HCT116 (cell line): ENCODE measurements at regions not wholly inside any gene's neighbourhood (a gene's known extent, or its start where the extent isn't known, plus 50 kb on each side); places are given as distances from the start of the nearest gene placed in this dataset.

Experiments
- ATAC-seq: fragments of 200-7000 bp; cut with Tn5 transposase; 2 replicates; pipeline ENCODE4 v1.9.1; 2020; ENCODE audit warnings: mild to moderate bottlenecking, moderate library complexity
- BruUV-seq: library from RNA; stranded (reverse); fragments of 400-500 nt; replicated peaks from 2 replicates; lab custom pipeline; 2021; lab: Mats Ljungman, UMichigan
- CTCF ChIA-PET: fragments of 300-600 bp; sonication (Branson Sonifier 250); formaldehyde crosslinking; loops from one replicate; lab custom pipeline; 2021; ENCODE audit warnings: antibody characterized with exemption; lab: Charles Lee
- POLR2A ChIA-PET: fragments of 300-600, 350-600 bp; sonication (Branson Sonifier 250); formaldehyde crosslinking; loops from one replicate; lab custom pipeline; 2021; ENCODE audit warnings: antibody characterized with exemption; lab: Charles Lee
- RAD21 ChIA-PET, 2 experiments: fragments of 300-600 bp; sonication (Branson Sonifier 250); formaldehyde crosslinking; loops; one replicate each; lab custom pipeline; 2023; ENCODE audit warnings: low total read pairs in 2 of 2; ENCODE audit not compliant: uncharacterized antibody in 2 of 2, unreplicated experiment in 2 of 2, low non-redundant PET in 1 of 2; lab: Charles Lee
- DNase-seq: peaks from one replicate; pipeline ENCODE4 v3.0.0-alpha.2; 2010; ENCODE audit warnings: low read depth, low spot score
- H2AFZ ChIP-seq: fragments of 200-600 bp; shearing (Covaris generic), sonication (generic); 2 replicates; pipeline ENCODE4 v1.6.1; 2017; ENCODE audit warnings: low read depth, mixed run types, mixed read lengths, antibody characterized with exemption, low read length; ENCODE audit not compliant: poor library complexity, severe bottlenecking
- H3K27ac ChIP-seq: 2 replicates; pipeline ENCODE4 v1.5.1; 2012; ENCODE audit warnings: low read depth, low read length
- H3K27me3 ChIP-seq: fragments of 200-600 bp; sonication (generic); 2 replicates; pipeline ENCODE4 v1.6.1; 2016; ENCODE audit warnings: mixed run types, low read length, mixed read lengths; ENCODE audit not compliant: insufficient read depth
- H3K36me3 ChIP-seq, 2 experiments: fragments of 200-500 bp in 1 of 2; fragments of 200-600 bp in 1 of 2; sonication (Bioruptor generic) in 1 of 2; sonication (generic) in 1 of 2; 2 replicates each; pipeline versions ENCODE4 v1.5.1 to v1.6.1; 2014 to 2016; ENCODE audit warnings: low read length in 2 of 2, inconsistent platforms in 1 of 2, mixed read lengths in 1 of 2, mixed run types in 1 of 2; ENCODE audit not compliant: insufficient read depth in 2 of 2, control insufficient read depth in 1 of 2
- H3K4me1 ChIP-seq, 2 experiments: fragments of 200-600 bp in 1 of 2; sonication (generic) in 1 of 2; 2 replicates each; pipeline versions ENCODE4 v1.5.1 to v1.6.1; 2012 to 2017; ENCODE audit warnings: low read length in 2 of 2, inconsistent platforms in 1 of 2, mild to moderate bottlenecking in 1 of 2, mixed read lengths in 1 of 2, mixed run types in 1 of 2, moderate library complexity in 1 of 2; ENCODE audit not compliant: insufficient read depth in 2 of 2, control insufficient read depth in 1 of 2
- H3K4me2 ChIP-seq: fragments of 200-600 bp; sonication (generic); 2 replicates; pipeline ENCODE4 v1.6.1; 2017; ENCODE audit warnings: mixed run types, low read length, mixed read lengths
- H3K4me3 ChIP-seq, 2 experiments: fragments of 200-600 bp in 1 of 2; sonication (generic) in 1 of 2; replicated peaks in 1 of 2; 2 replicates each; pipeline ENCODE4 v1.5.1; 2011 to 2016; ENCODE audit warnings: low read length in 2 of 2, control low read depth in 1 of 2, low read depth in 1 of 2, mild to moderate bottlenecking in 1 of 2, mixed read lengths in 1 of 2, mixed run types in 1 of 2
- H3K79me2 ChIP-seq: fragments of 200-600 bp; sonication (generic); 2 replicates; pipeline ENCODE4 v1.6.1; 2017; ENCODE audit warnings: mild to moderate bottlenecking, mixed run types, low read length, moderate library complexity, mixed read lengths; ENCODE audit not compliant: insufficient read depth
- H3K9ac ChIP-seq: fragments of 200-600 bp; sonication (generic); 2 replicates; pipeline ENCODE4 v1.6.1; 2016; ENCODE audit warnings: low read length, mixed read lengths
- H3K9me2 ChIP-seq: fragments of 200-600 bp; sonication (generic), shearing (Covaris generic); 2 replicates; pipeline ENCODE4 v1.6.1; 2017; ENCODE audit warnings: mixed run types, mild to moderate bottlenecking, moderate library complexity; ENCODE audit not compliant: insufficient read depth
- H3K9me3 ChIP-seq, 2 experiments: fragments of 200-500 bp in 1 of 2; fragments of 200-600 bp in 1 of 2; sonication (Bioruptor generic) in 1 of 2; sonication (generic) in 1 of 2; 2 replicates each; pipeline ENCODE4 v1.6.1; 2014 to 2017; ENCODE audit warnings: low read length in 2 of 2, mixed read lengths in 2 of 2, inconsistent platforms in 1 of 2, low read depth in 1 of 2, mild to moderate bottlenecking in 1 of 2, mixed run types in 1 of 2, moderate library complexity in 1 of 2; ENCODE audit not compliant: control insufficient read depth in 1 of 2, insufficient read depth in 1 of 2
- H4K20me1 ChIP-seq: fragments of 200-600 bp; sonication (generic), shearing (Covaris generic); 2 replicates; pipeline ENCODE4 v1.6.1; 2017; ENCODE audit warnings: mixed run types, mild to moderate bottlenecking, moderate library complexity; ENCODE audit not compliant: insufficient read depth
- CBX3 ChIP-seq: IDR thresholded peaks from 2 replicates; pipeline ENCODE4 v1.6.1; 2012; ENCODE audit warnings: low read depth
- CEBPB ChIP-seq: IDR thresholded peaks from 2 replicates; pipeline ENCODE4 v1.6.1; 2012; ENCODE audit warnings: low read depth
- CTCF ChIP-seq, 3 experiments: fragments of 200-600 bp in 1 of 3; sonication (generic) in 1 of 3; IDR thresholded peaks in 2 of 3; conservative IDR thresholded peaks in 1 of 3; 2 replicates each; pipeline ENCODE4 v1.5.1; 2012 to 2017; ENCODE audit warnings: low read depth in 2 of 3, low read length in 2 of 3, antibody characterized with exemption in 1 of 3, borderline replicate concordance in 1 of 3, control low read depth in 1 of 3, mild to moderate bottlenecking in 1 of 3, mixed read lengths in 1 of 3, mixed run types in 1 of 3, moderate library complexity in 1 of 3; ENCODE audit not compliant: insufficient read depth in 1 of 3
- EGR1 ChIP-seq: IDR thresholded peaks from 2 replicates; pipeline ENCODE4 v1.6.1; 2012; ENCODE audit warnings: low read depth
- EZH2 ChIP-seq: fragments of 200-600 bp; sonication (generic); IDR thresholded peaks from 2 replicates; pipeline ENCODE4 v1.6.1; 2017; ENCODE audit warnings: antibody characterized with exemption, mixed run types
- EZH2phosphoT487 ChIP-seq: fragments of 200-600 bp; IDR thresholded peaks from 2 replicates; pipeline ENCODE4 v1.6.1; 2018; ENCODE audit warnings: antibody characterized with exemption, borderline replicate concordance
- JUND ChIP-seq: IDR thresholded peaks from 2 replicates; pipeline ENCODE4 v1.6.1; 2012
- MAX ChIP-seq: IDR thresholded peaks from 2 replicates; pipeline ENCODE4 v1.6.1; 2012
- POLR2A ChIP-seq: IDR thresholded peaks from 2 replicates; pipeline ENCODE4 v1.7.0; 2011; ENCODE audit warnings: borderline replicate concordance; ENCODE audit not compliant: insufficient read depth, insufficient read length; ENCODE audit errors: extremely low read depth
- POLR2AphosphoS5 ChIP-seq: IDR thresholded peaks from 2 replicates; pipeline ENCODE4 v1.6.1; 2011; ENCODE audit warnings: mild to moderate bottlenecking, low read depth, low read length, moderate library complexity
- RAD21 ChIP-seq: IDR thresholded peaks from 2 replicates; pipeline ENCODE4 v1.6.1; 2012; ENCODE audit warnings: low read depth, mild to moderate bottlenecking
- SP1 ChIP-seq: IDR thresholded peaks from 2 replicates; pipeline ENCODE4 v1.6.1; 2012; ENCODE audit warnings: low read depth
- SRF ChIP-seq: IDR thresholded peaks from 2 replicates; pipeline ENCODE4 v1.6.1; 2012; ENCODE audit warnings: low read depth
- YY1 ChIP-seq: IDR thresholded peaks from 2 replicates; pipeline ENCODE4 v1.6.1; 2011; ENCODE audit warnings: low read length, low read depth, moderate library complexity, mild to moderate bottlenecking; ENCODE audit not compliant: insufficient replicate concordance; ENCODE audit errors: extremely low read depth
- ZNF274 ChIP-seq: fragments of 200-500 bp; sonication (Bioruptor generic); IDR thresholded peaks from 2 replicates; pipeline ENCODE4 v1.6.1; 2014; ENCODE audit warnings: mild to moderate bottlenecking, low read depth, low read length, inconsistent platforms
- intact Hi-C: fragments of 100-400 bp; cut with micrococcal nuclease; formaldehyde crosslinking; loops from 2 replicates; pipeline ENCODE4 v1.10.0; 2022
- TF ChIP-seq, protein P1 (sequence below): IDR thresholded peaks from 2 replicates; pipeline ENCODE4 v1.6.1; 2012

GRCh38 chr17:27200476-27200875 lies 93.4 kb upstream of the WSB1 start:
- Histone ChIP-seq H3K9ac (no peak overlapping the region), H3K36me3 (no peaks in the 10 kb centered on the region), H3K79me2 (no peaks in the 10 kb centered on the region), H3K4me1 (no peaks in the 10 kb centered on the region), H4K20me1 (no peaks in the 10 kb centered on the region)
- BruUV-seq = no TSS peak
- POLR2A ChIA-PET = no interaction called here
- TF ChIP-seq MAX (no peak), SRF (no peak), CBX3 (no peak), JUND (no peak), SP1 (no peak), YY1 (no peak), POLR2A (no peak), EZH2 (no peak), RAD21 (no peak), POLR2AphosphoS5 (no peak), EZH2phosphoT487 (no peak), EGR1 (no peak), CEBPB (no peak), ZNF274 (no peak), CTCF (IDR thresholded peaks at IDR 0.05 in 2 of 3, conservative IDR thresholded peaks at IDR 0.05 in 1 of 3; ENCODE audit: borderline replicate concordance in 1 of 3, insufficient read depth in 1 of 3, low read depth in 2 of 3, low read length in 2 of 3) (no peak)
- TF ChIP-seq, protein P1, sequence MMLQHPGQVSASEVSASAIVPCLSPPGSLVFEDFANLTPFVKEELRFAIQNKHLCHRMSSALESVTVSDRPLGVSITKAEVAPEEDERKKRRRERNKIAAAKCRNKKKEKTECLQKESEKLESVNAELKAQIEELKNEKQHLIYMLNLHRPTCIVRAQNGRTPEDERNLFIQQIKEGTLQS = no peak
- TF ChIP-seq, all 23 proteins: peak for 0
- ChIA-PET CTCF (no interaction called here), RAD21 (no interaction called here)
- H2AFZ ChIP-seq = no peak overlapping the region
- H3K27me3 ChIP-seq = no peaks in the 10 kb centered on the region
- DNase-seq (no peak), ATAC-seq (no peak)
- H3K4me2 ChIP-seq = no peak overlapping the region
- H3K9me2 ChIP-seq = no peaks in the 10 kb centered on the region
- H3K9me3 ChIP-seq = no peaks in the 10 kb centered on the region
- H3K27ac ChIP-seq = no peak overlapping the region
- H3K4me3 ChIP-seq = no peak overlapping the region
- intact Hi-C loops = no loop called here
